Heart left ventricle (tissue), 16 donors: ENCODE measurements at regions not wholly inside any gene's neighbourhood (a gene's known extent, or its start where the extent isn't known, plus 50 kb on each side); places are given as distances from the start of the nearest gene placed in this dataset.
"Not testable (repeated sequence)": the region's sequence is repeated elsewhere in the genome, so short reads cannot be mapped to it uniquely, and the experiment has no call there.

Experiments
- ATAC-seq, 4 donors: fragments of 200-7000 bp; cut with Tn5 transposase; one replicate each; pipeline ENCODE4 v1.9.1; 2020 to 2022; ENCODE audit warnings: moderate library complexity in 4 of 4, mild to moderate bottlenecking in 3 of 4, moderate number of reproducible peaks in 1 of 4
- DNase-seq, 5 donors: peaks; one replicate each; pipeline ENCODE4 v3.0.0-alpha.2; 2020
- H3K27ac ChIP-seq, 12 donors: fragments of 200-600 bp; sonication (generic) in 4 of 12; one replicate each; pipeline versions ENCODE4 v1.5.0 to v1.8.0; 2016 to 2022; ENCODE audit warnings: mild to moderate bottlenecking in 2 of 12
- H3K27me3 ChIP-seq, 9 donors: fragments of 200-600 bp; sonication (generic) in 2 of 9; one replicate each; pipeline versions ENCODE4 v1.5.1 to v1.8.0; 2016 to 2022; ENCODE audit warnings: mild to moderate bottlenecking in 3 of 9
- H3K36me3 ChIP-seq, 9 donors: fragments of 200-600 bp; sonication (generic) in 2 of 9; one replicate each; pipeline versions ENCODE4 v1.5.0 to v1.8.0; 2018 to 2022; ENCODE audit warnings: mild to moderate bottlenecking in 2 of 9
- H3K4me1 ChIP-seq, 12 donors: fragments of 200-600 bp; sonication (generic) in 4 of 12; one replicate each; pipeline versions ENCODE4 v1.5.0 to v1.8.0; 2016 to 2022; ENCODE audit warnings: mild to moderate bottlenecking in 3 of 12
- H3K4me3 ChIP-seq, 12 donors: fragments of 200-600 bp; sonication (generic) in 4 of 12; one replicate each; pipeline versions ENCODE4 v1.5.0 to v1.8.0; 2017 to 2022; ENCODE audit warnings: mild to moderate bottlenecking in 9 of 12, moderate library complexity in 4 of 12
- H3K9me3 ChIP-seq, 12 donors: fragments of 200-600 bp; sonication (generic) in 4 of 12; one replicate each; pipeline versions ENCODE4 v1.5.0 to v1.8.0; 2016 to 2022; ENCODE audit warnings: mild to moderate bottlenecking in 1 of 12
- CTCF ChIP-seq, 12 donors: fragments of 200-600 bp; sonication (generic) in 4 of 12; IDR thresholded peaks; one replicate each; pipeline versions ENCODE4 v1.5.0 to v1.8.0; 2018 to 2022; ENCODE audit warnings: antibody characterized with exemption in 12 of 12, mild to moderate bottlenecking in 5 of 12
- POLR2A ChIP-seq, 2 donors: fragments of 450-650 bp; IDR thresholded peaks; one replicate each; pipeline ENCODE4 v1.6.1; 2017; ENCODE audit warnings: antibody characterized with exemption in 2 of 2, mild to moderate bottlenecking in 2 of 2, moderate library complexity in 2 of 2
- WGBS, 4 donors: extraction: QIAGEN DNeasy Blood & Tissue Kit in 2 of 4; methylation state at CpG; one replicate each; pipeline versions ENCODE4 v1.1.5 to v1.1.7; 2013 to 2018; 5-methylcytosine and 5-hydroxymethylcytosine counted together
- intact Hi-C, 10 donors: fragments of 100-400 bp; cut with DNase I; formaldehyde crosslinking; loops; one replicate each; pipeline versions ENCODE4 v1.11.1 to v1.14.2; 2022
- donor health status: ischemic (EF 13 %, LVEDD 7.1; RV severe dilation, severe dysfunction).
- donor health status: healthy with polysubstance abuse.
- donor health status: DM: no; HTN: yes; CAD: no.
- donor health status: DM: no; HTN: no; CAD: no.
- donor health status: ischemic (EF 25% LVEDD 6.9; RV normal size, moderate dysfunction).
- donor health status: ischemic (EF 25% LVEDD 5.7; RV mildly dilated, moderate dysfunction).
- donor health status: healthy.
- donor health status: DM: yes; HTN: yes; CAD: no.
- donor health status: ischemic (EF 35%, LVEDD 5.7; RV mildly dilated, moderate dysfunction).
- donor health status: nonischemic (EF 11% LVEDD 7.7; RV severe dilation, severe dysfunction).
- donor health status: DM: yes; HTN: yes; CAD: no.
- donor health status: PGD.
- donor health status: ischemic (EF 29% LVEDD 5.4; RV normal size, mild dysfunction).
- donor health status: nonischemic (EF 23%, LVEDD 6.1; RV moderate dilation, normal function).

- Histone ChIP-seq H3K4me3 (no peak overlapping the region), H3K27me3 (no peaks in the 10 kb centered on the region), H3K4me1 (no peaks in the 10 kb centered on the region), H3K27ac (no peak overlapping the region), H3K36me3 (no peaks in the 10 kb centered on the region), H3K9me3 (no peaks in the 10 kb centered on the region)
- 54 to 66% (median 60%) methylated on average over 4 of the region's 4 CpGs for WGBS, 4 donors
- DNase-seq (no peak), ATAC-seq (no peak)
- TF ChIP-seq CTCF (IDR thresholded peaks at IDR 0.05) (no peak), POLR2A (IDR thresholded peaks at IDR 0.05) (no peak)
- intact Hi-C loops: loop anchor here in 1 of 10 donors (10.0 kb wide), 1 partner anchor 508 kb away; no protein-coding TSS in a partner anchor
Measured at GRCh38 chr1:217983051-217983375, 302.1 kb upstream of the RRP15 start.

- no peak for ATAC-seq
- no peaks in the 10 kb centered on the region for H3K27me3 ChIP-seq
- 78 to 92% (median 83%) methylated on average over 1 of the region's 1 CpG for WGBS, 4 donors
- H3K36me3 ChIP-seq: no peaks in the 10 kb centered on the region
- H3K27ac ChIP-seq: no peak overlapping the region
- intact Hi-C loops: loop anchor here in 1 of 10 donors (10.0 kb wide), 1 partner anchor 511 kb away; no protein-coding TSS in a partner anchor
- no peak for TF ChIP-seq CTCF (IDR thresholded peaks at IDR 0.05)
- TF ChIP-seq POLR2A (IDR thresholded peaks at IDR 0.05): no peak
- no peaks in the 10 kb centered on the region for H3K9me3 ChIP-seq
- H3K4me1 ChIP-seq: no peaks in the 10 kb centered on the region
- DNase-seq: no peak
- H3K4me3 ChIP-seq: no peak overlapping the region
Measured at GRCh38 chr1:217985641-217986040, 299.5 kb upstream of the RRP15 start.

GRCh38 chr1:217989510-217989909, 295.6 kb upstream of the RRP15 start:
- 66 to 96% (median 78%) methylated on average over 2 of the region's 2 CpGs for WGBS, 4 donors
- no peak overlapping the region for H3K27ac ChIP-seq

GRCh38 chr1:217993439-217993838, 291.7 kb upstream of the RRP15 start:
- ATAC-seq (no peak), DNase-seq (no peak)
- H3K4me1 ChIP-seq: no peaks in the 10 kb centered on the region
- no peak overlapping the region for H3K4me3 ChIP-seq
- H3K36me3 ChIP-seq: no peaks in the 10 kb centered on the region
- 32 to 41% (median 39%) methylated on average over 4 of the region's 4 CpGs for WGBS, 4 donors
- H3K27ac ChIP-seq: no peak overlapping the region
- no peaks in the 10 kb centered on the region for H3K27me3 ChIP-seq
- peaks cover 0 to 4% (median 0%) of the 10 kb centered on the region in 12 donors for H3K9me3 ChIP-seq
- no peak for TF ChIP-seq CTCF (IDR thresholded peaks at IDR 0.05)
- TF ChIP-seq POLR2A (IDR thresholded peaks at IDR 0.05): no peak
- intact Hi-C loops: no loop called here

More at GRCh38 chr1:217989510-217989909, 295.6 kb upstream of the RRP15 start:
- no peak for TF ChIP-seq CTCF (IDR thresholded peaks at IDR 0.05)
- no peak for TF ChIP-seq POLR2A (IDR thresholded peaks at IDR 0.05)
- Histone ChIP-seq H3K27me3 (no peaks in the 10 kb centered on the region), H3K36me3 (no peaks in the 10 kb centered on the region), H3K9me3 (no peaks in the 10 kb centered on the region), H3K4me1 (no peaks in the 10 kb centered on the region), H3K4me3 (no peak overlapping the region)
- intact Hi-C loops: loop anchor here in 1 of 10 donors (10.0 kb wide), 1 partner anchor 515 kb away; no protein-coding TSS in a partner anchor
- no peak for DNase-seq
- ATAC-seq: no peak

GRCh38 chr1:218008296-218008695, 276.8 kb upstream of the RRP15 start:
- H3K4me3 ChIP-seq, H3K27ac ChIP-seq, ATAC-seq, H3K27me3 ChIP-seq, H3K4me1 ChIP-seq, DNase-seq, H3K36me3 ChIP-seq, H3K9me3 ChIP-seq, intact Hi-C loops: not testable (repeated sequence)
- WGBS, 4 donors: 76 to 77% (median 77%) methylated on average over 6 of the region's 6 CpGs

- WGBS, 4 donors: 90% methylated on average over 2 of the region's 8 CpGs; no CpG with 5 or more reads in 3 of the 4 donors
- intact Hi-C loops: not testable (repeated sequence)
Measured at GRCh38 chr1:218015106-218015505, 270.0 kb upstream of the RRP15 start.

More at GRCh38 chr1:218015106-218015505, 270.0 kb upstream of the RRP15 start:
- H3K27ac ChIP-seq, H3K4me1 ChIP-seq, H3K36me3 ChIP-seq, ATAC-seq, DNase-seq, H3K4me3 ChIP-seq, H3K27me3 ChIP-seq: not testable (repeated sequence)
- peaks cover 0 to 11% (median 0%) of the 10 kb centered on the region in 12 donors for H3K9me3 ChIP-seq
